IPS-20b (cell line): ENCODE measurements at regions not wholly inside any gene's neighbourhood (a gene's known extent, or its start where the extent isn't known, plus 50 kb on each side); places are given as distances from the start of the nearest gene placed in this dataset.

ENCODE experiments used
- H3K27ac ChIP-seq: one replicate; pipeline ENCODE4 v1.5.1; 2013; ENCODE audit warnings: low read length
- H3K27me3 ChIP-seq: 2 replicates; pipeline ENCODE4 v1.6.1; 2013; ENCODE audit warnings: mild to moderate bottlenecking, low read length, inconsistent platforms; ENCODE audit not compliant: insufficient read depth
- H3K36me3 ChIP-seq: 2 replicates; pipeline ENCODE4 v1.6.1; 2013; ENCODE audit warnings: low read depth, mild to moderate bottlenecking, inconsistent platforms, low read length, moderate library complexity; ENCODE audit not compliant: insufficient read depth
- H3K4me1 ChIP-seq: 2 replicates; pipeline ENCODE4 v1.6.1; 2013; ENCODE audit warnings: mild to moderate bottlenecking, control low read depth, inconsistent platforms, low read length, moderate library complexity; ENCODE audit not compliant: insufficient read depth
- H3K4me3 ChIP-seq: 2 replicates; pipeline ENCODE4 v1.5.1; 2013; ENCODE audit warnings: mild to moderate bottlenecking, low read length, inconsistent platforms
- H3K9ac ChIP-seq: 2 replicates; pipeline ENCODE4 v1.6.1; 2013; ENCODE audit warnings: low read depth, mild to moderate bottlenecking, inconsistent platforms, low read length, moderate library complexity
- H3K9me3 ChIP-seq: 2 replicates; pipeline ENCODE4 v1.6.1; 2013; ENCODE audit warnings: mild to moderate bottlenecking, low read depth, low read length, inconsistent platforms; ENCODE audit not compliant: insufficient read depth

GRCh38 chr6:30802731-30803130, 58.4 kb upstream of the IER3 start:
- Histone ChIP-seq H3K27ac (no peak overlapping the region), H3K4me3 (no peak overlapping the region), H3K27me3 (no peaks in the 10 kb centered on the region), H3K9ac (no peak overlapping the region), H3K9me3 (no peaks in the 10 kb centered on the region), H3K36me3 (no peaks in the 10 kb centered on the region), H3K4me1 (no peaks in the 10 kb centered on the region)

- Histone ChIP-seq H3K4me1 (no peaks in the 10 kb centered on the region), H3K27me3 (no peaks in the 10 kb centered on the region), H3K9me3 (no peaks in the 10 kb centered on the region), H3K9ac (no peak overlapping the region), H3K36me3 (no peaks in the 10 kb centered on the region), H3K27ac (no peak overlapping the region), H3K4me3 (no peak overlapping the region)
Measured at GRCh38 chr6:30801950-30802349, 57.6 kb upstream of the IER3 start.

- H3K27ac ChIP-seq: no peak overlapping the region
- H3K27me3 ChIP-seq: no peaks in the 10 kb centered on the region
- no peaks in the 10 kb centered on the region for H3K4me1 ChIP-seq
- H3K9ac ChIP-seq: no peak overlapping the region
- H3K36me3 ChIP-seq: no peaks in the 10 kb centered on the region
- no peaks in the 10 kb centered on the region for H3K9me3 ChIP-seq
- H3K4me3 ChIP-seq: no peak overlapping the region
Measured at GRCh38 chr6:30800871-30801270, 56.5 kb upstream of the IER3 start.

- Histone ChIP-seq H3K4me3 (no peak overlapping the region), H3K9ac (no peak overlapping the region), H3K27ac (no peak overlapping the region), H3K9me3 (no peaks in the 10 kb centered on the region), H3K27me3 (no peaks in the 10 kb centered on the region), H3K36me3 (no peaks in the 10 kb centered on the region), H3K4me1 (no peaks in the 10 kb centered on the region)
Measured at GRCh38 chr6:30799210-30799609, 54.9 kb upstream of the IER3 start.

- H3K4me1 ChIP-seq: no peaks in the 10 kb centered on the region
- no peak overlapping the region for H3K4me3 ChIP-seq
- no peak overlapping the region for H3K9ac ChIP-seq
- no peaks in the 10 kb centered on the region for H3K36me3 ChIP-seq
- no peak overlapping the region for H3K27ac ChIP-seq
- no peaks in the 10 kb centered on the region for H3K27me3 ChIP-seq
- H3K9me3 ChIP-seq: no peaks in the 10 kb centered on the region
Measured at GRCh38 chr6:30798494-30798893, 54.1 kb upstream of the IER3 start.

GRCh38 chr6:30795549-30796293, 51.4 kb upstream of the IER3 start:
- Histone ChIP-seq H3K4me3 (no peak overlapping the region), H3K27me3 (peaks cover 13% of the 10 kb centered on the region), H3K36me3 (no peaks in the 10 kb centered on the region), H3K27ac (no peak overlapping the region), H3K9ac (no peak overlapping the region), H3K4me1 (no peaks in the 10 kb centered on the region), H3K9me3 (no peaks in the 10 kb centered on the region)
